Adrenal gland (tissue), 5 donors: ENCODE measurements at regions not wholly inside any gene's neighbourhood (a gene's known extent, or its start where the extent isn't known, plus 50 kb on each side); places are given as distances from the start of the nearest gene placed in this dataset.

Experiments
- CTCF ChIP-seq, 6 experiments: fragments of 450-650 bp in 4 of 6; fragments of 200-600 bp in 2 of 6; sonication (generic) in 1 of 6; IDR thresholded peaks; 1 replicate in 5 of 6; 2 replicates in 1 of 6; pipeline versions ENCODE4 v1.5.1 to v1.8.0; 2016 to 2021; ENCODE audit warnings: antibody characterized with exemption in 6 of 6, mild to moderate bottlenecking in 2 of 6, moderate library complexity in 1 of 6
- POLR2A ChIP-seq, 2 donors: fragments of 450-650 bp; IDR thresholded peaks; one replicate each; pipeline ENCODE4 v1.6.1; 2017; ENCODE audit warnings: antibody characterized with exemption in 2 of 2, mild to moderate bottlenecking in 2 of 2, moderate library complexity in 1 of 2
- donor health status: DM: no; HTN: no; CAD: no.

- TF ChIP-seq POLR2A (IDR thresholded peaks at IDR 0.05): no peak
- no peak for TF ChIP-seq CTCF (IDR thresholded peaks at IDR 0.05)
Measured at GRCh38 chr18:44629406-44629805, 51.3 kb upstream of the SETBP1 start.
